HepG2 (cell line): ENCODE measurements at regions not wholly inside any gene's neighbourhood (a gene's known extent, or its start where the extent isn't known, plus 50 kb on each side); places are given as distances from the start of the nearest gene placed in this dataset.

Experiments used
- EZH2 ChIP-seq: conservative IDR thresholded peaks from 2 replicates; pipeline ENCODE4 v1.6.1; 2012; ENCODE audit warnings: mild to moderate bottlenecking, low read depth, low read length, moderate library complexity
- JUN ChIP-seq: sonication (generic); formaldehyde crosslinking; IDR thresholded peaks from 2 replicates; pipeline ENCODE4 v1.4.0; 2020; ENCODE audit warnings: mild to moderate bottlenecking, missing genetic modification reagents
- MAFK ChIP-seq, 2 experiments: IDR thresholded peaks in 1 of 2; conservative IDR thresholded peaks in 1 of 2; 2 replicates each; pipeline ENCODE4 v1.6.1; 2011; ENCODE audit warnings: improper control_type of control experiment in 2 of 2, low read length in 2 of 2
- MXI1 ChIP-seq: IDR thresholded peaks from 3 replicates; pipeline ENCODE4 v1.6.1; 2012; ENCODE audit warnings: low read depth, low read length, inconsistent platforms, borderline replicate concordance
- NR2C2 ChIP-seq: sonication (generic); formaldehyde crosslinking; IDR thresholded peaks from 2 replicates; pipeline ENCODE4 v1.4.0; 2020; ENCODE audit warnings: missing genetic modification reagents, mild to moderate bottlenecking, moderate library complexity, borderline replicate concordance
- NR2F1 ChIP-seq, 2 experiments: fragments of 450-650 bp in 1 of 2; formaldehyde crosslinking in 1 of 2; IDR thresholded peaks; 2 replicates each; pipeline versions ENCODE4 v1.5.0 to v1.6.1; 2016 to 2020; ENCODE audit warnings: mild to moderate bottlenecking in 1 of 2, missing compliant biosample characterization in 1 of 2, missing genetic modification reagents in 1 of 2, moderate library complexity in 1 of 2
- SMC3 ChIP-seq: IDR thresholded peaks from 2 replicates; pipeline ENCODE4 v1.6.1; 2011; ENCODE audit warnings: low read length, improper control_type of control experiment
- TOPORS ChIP-seq: sonication (generic); formaldehyde crosslinking; IDR thresholded peaks from 2 replicates; pipeline ENCODE4 v1.8.0; 2023; ENCODE audit warnings: mild to moderate bottlenecking, missing genetic modification reagents
- ZNF143 ChIP-seq: sonication (generic); formaldehyde crosslinking; IDR thresholded peaks from 2 replicates; pipeline ENCODE4 v1.4.0; 2020; ENCODE audit warnings: missing genetic modification reagents
- TF ChIP-seq, protein P1 (sequence below): sonication (generic); formaldehyde crosslinking; IDR thresholded peaks from 2 replicates; pipeline ENCODE4 v1.5.0; 2020; ENCODE audit warnings: mild to moderate bottlenecking, missing genetic modification reagents, moderate library complexity
- TF ChIP-seq, protein P2 (sequence below): IDR thresholded peaks from 2 replicates; pipeline ENCODE4 v1.6.1; 2016; ENCODE audit warnings: mild to moderate bottlenecking
- TF ChIP-seq, protein P3 (sequence below), 2 experiments: sonication (generic) in 1 of 2; formaldehyde crosslinking in 1 of 2; IDR thresholded peaks; 2 replicates each; pipeline versions ENCODE4 v1.5.1 to v1.6.1; 2011 to 2020; ENCODE audit warnings: borderline replicate concordance in 1 of 2, low read depth in 1 of 2, low read length in 1 of 2, mild to moderate bottlenecking in 1 of 2, missing genetic modification reagents in 1 of 2, moderate library complexity in 1 of 2

DNA sequence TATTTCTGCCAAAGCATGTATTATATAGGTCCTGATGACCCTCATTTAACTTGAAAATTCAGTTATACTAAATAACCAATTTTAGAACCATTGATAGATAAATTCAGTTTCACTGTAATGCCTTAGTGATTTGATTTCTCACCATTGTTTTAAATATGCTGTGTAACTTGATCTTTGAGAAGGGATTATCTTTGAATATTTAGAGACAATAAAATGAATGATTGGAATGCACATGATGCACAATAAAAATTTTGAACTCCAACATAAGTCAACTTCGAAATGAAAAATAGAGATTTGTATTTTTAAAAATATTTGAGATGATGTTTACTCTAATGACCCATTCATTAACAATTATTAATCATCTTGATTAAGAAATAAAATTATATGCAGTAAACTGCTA is 654.5 kb downstream of the OLFM4 start:
- TF ChIP-seq NR2C2 (no peak), EZH2 (no peak), JUN (CRISPR knock-in tag) (no peak), TOPORS (CRISPR knock-in tag) (no peak), NR2F1 (CRISPR knock-in tag; IDR thresholded peaks at IDR 0.05) (no peak), SMC3 (no peak), MAFK (conservative IDR thresholded peaks at IDR 0.05 in 1 of 2, IDR thresholded peaks at IDR 0.05 in 1 of 2; ENCODE audit: low read length in 2 of 2) (no peak), ZNF143 (CRISPR knock-in tag) (no peak), MXI1 (no peak)
- TF ChIP-seq, protein P1, sequence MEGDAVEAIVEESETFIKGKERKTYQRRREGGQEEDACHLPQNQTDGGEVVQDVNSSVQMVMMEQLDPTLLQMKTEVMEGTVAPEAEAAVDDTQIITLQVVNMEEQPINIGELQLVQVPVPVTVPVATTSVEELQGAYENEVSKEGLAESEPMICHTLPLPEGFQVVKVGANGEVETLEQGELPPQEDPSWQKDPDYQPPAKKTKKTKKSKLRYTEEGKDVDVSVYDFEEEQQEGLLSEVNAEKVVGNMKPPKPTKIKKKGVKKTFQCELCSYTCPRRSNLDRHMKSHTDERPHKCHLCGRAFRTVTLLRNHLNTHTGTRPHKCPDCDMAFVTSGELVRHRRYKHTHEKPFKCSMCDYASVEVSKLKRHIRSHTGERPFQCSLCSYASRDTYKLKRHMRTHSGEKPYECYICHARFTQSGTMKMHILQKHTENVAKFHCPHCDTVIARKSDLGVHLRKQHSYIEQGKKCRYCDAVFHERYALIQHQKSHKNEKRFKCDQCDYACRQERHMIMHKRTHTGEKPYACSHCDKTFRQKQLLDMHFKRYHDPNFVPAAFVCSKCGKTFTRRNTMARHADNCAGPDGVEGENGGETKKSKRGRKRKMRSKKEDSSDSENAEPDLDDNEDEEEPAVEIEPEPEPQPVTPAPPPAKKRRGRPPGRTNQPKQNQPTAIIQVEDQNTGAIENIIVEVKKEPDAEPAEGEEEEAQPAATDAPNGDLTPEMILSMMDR (CRISPR knock-in tag), result no peak
- TF ChIP-seq, protein P2, sequence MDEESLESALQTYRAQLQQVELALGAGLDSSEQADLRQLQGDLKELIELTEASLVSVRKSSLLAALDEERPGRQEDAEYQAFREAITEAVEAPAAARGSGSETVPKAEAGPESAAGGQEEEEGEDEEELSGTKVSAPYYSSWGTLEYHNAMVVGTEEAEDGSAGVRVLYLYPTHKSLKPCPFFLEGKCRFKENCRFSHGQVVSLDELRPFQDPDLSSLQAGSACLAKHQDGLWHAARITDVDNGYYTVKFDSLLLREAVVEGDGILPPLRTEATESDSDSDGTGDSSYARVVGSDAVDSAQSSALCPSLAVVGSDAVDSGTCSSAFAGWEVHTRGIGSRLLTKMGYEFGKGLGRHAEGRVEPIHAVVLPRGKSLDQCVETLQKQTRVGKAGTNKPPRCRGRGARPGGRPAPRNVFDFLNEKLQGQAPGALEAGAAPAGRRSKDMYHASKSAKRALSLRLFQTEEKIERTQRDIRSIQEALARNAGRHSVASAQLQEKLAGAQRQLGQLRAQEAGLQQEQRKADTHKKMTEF (CRISPR knock-in tag), result no peak
- TF ChIP-seq, protein P3, sequence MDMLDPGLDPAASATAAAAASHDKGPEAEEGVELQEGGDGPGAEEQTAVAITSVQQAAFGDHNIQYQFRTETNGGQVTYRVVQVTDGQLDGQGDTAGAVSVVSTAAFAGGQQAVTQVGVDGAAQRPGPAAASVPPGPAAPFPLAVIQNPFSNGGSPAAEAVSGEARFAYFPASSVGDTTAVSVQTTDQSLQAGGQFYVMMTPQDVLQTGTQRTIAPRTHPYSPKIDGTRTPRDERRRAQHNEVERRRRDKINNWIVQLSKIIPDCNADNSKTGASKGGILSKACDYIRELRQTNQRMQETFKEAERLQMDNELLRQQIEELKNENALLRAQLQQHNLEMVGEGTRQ (IDR thresholded peaks at IDR 0.05; ENCODE audit: low read depth, low read length), result no peak
- TF ChIP-seq, protein P3 (CRISPR knock-in tag; IDR thresholded peaks at IDR 0.05; ENCODE audit: borderline replicate concordance), result no peak
